Activated CD4-positive, alpha-beta memory T cell treated with anti-CD3 and anti-CD28 coated beads, Interleukin-2, amount 10 ng/mL, durations not matched to agents 7 days and 5 days (primary cell): ENCODE measurements at regions not wholly inside any gene's neighbourhood (a gene's known extent, or its start where the extent isn't known, plus 50 kb on each side); places are given as distances from the start of the nearest gene placed in this dataset.

ENCODE experiments used
- CTCF ChIA-PET: fragments of 350-600 bp; sonication (Branson Sonifier 250); formaldehyde crosslinking; loops from one replicate; lab custom pipeline; 2021; ENCODE audit warnings: antibody characterized with exemption, inconsistent platforms; lab: Charles Lee
- POLR2A ChIA-PET: fragments of 350-600 bp; sonication (Branson Sonifier 250); formaldehyde crosslinking; loops from one replicate; lab custom pipeline; 2021; ENCODE audit warnings: antibody characterized with exemption; lab: Charles Lee
- DNase-seq: peaks from one replicate; pipeline ENCODE4 v3.0.0-alpha.2; 2020
- H3K27ac Mint-ChIP-seq: one replicate; pipeline ENCODE4 v1.8.0; 2021; ENCODE audit warnings: mild to moderate bottlenecking, mixed read lengths
- H3K27me3 Mint-ChIP-seq: one replicate; pipeline ENCODE4 v1.8.0; 2021; ENCODE audit warnings: mixed read lengths
- H3K36me3 Mint-ChIP-seq: one replicate; pipeline ENCODE4 v1.8.0; 2021; ENCODE audit warnings: low read depth, mixed read lengths
- H3K4me1 Mint-ChIP-seq: one replicate; pipeline ENCODE4 v1.8.0; 2021; ENCODE audit warnings: mixed read lengths
- H3K4me3 Mint-ChIP-seq: one replicate; pipeline ENCODE4 v1.8.0; 2021; ENCODE audit warnings: mild to moderate bottlenecking, mixed read lengths
- H3K9me3 Mint-ChIP-seq: one replicate; pipeline ENCODE4 v1.8.0; 2021; ENCODE audit warnings: mixed read lengths

DNA sequence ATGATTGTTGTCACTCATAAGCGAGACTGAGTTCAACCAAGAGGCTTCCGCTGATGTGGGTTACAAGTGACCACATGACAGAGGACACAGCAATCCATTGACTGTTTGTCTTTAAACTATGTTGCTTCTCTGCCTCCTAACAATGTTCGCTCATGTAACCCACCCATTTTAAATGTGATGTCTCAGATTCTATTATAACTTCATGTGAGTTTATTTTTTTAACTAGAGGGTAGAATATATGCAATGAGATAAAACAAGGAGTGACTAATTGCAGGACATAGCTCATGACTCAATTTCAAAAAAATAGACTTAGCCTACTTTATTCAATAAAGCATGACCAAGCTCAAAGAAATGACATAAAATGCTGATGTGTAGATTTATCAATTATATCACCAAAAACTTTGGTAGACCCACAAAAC is 119.2 kb upstream of the SASH1 start:
- Mint-ChIP-seq H3K27ac (no peak overlapping the region), H3K4me3 (no peak overlapping the region), H3K9me3 (no peaks in the 10 kb centered on the region), H3K36me3 (no peaks in the 10 kb centered on the region), H3K27me3 (peaks cover 51% of the 10 kb centered on the region), H3K4me1 (no peaks in the 10 kb centered on the region)
- ChIA-PET POLR2A (no interaction called here), CTCF (interaction anchor here (1.0 kb wide), 1 partner anchor 43 kb away, joined by 3 read pairs; no protein-coding TSS in a partner anchor)
- no peak for DNase-seq

- Mint-ChIP-seq H3K4me1 (no peaks in the 10 kb centered on the region), H3K9me3 (no peaks in the 10 kb centered on the region), H3K27me3 (peaks cover 33% of the 10 kb centered on the region), H3K27ac (no peak overlapping the region), H3K36me3 (no peaks in the 10 kb centered on the region), H3K4me3 (no peak overlapping the region)
- DNase-seq: no peak
- ChIA-PET CTCF (no interaction called here), POLR2A (no interaction called here)
These were observed 116.8 kb upstream of the SASH1 start for GRCh38 chr6:148225871-148226270.

GRCh38 chr6:148226284-148226683 is 116.4 kb upstream of the SASH1 start:
- Mint-ChIP-seq H3K9me3 (no peaks in the 10 kb centered on the region), H3K4me1 (no peaks in the 10 kb centered on the region), H3K27me3 (peaks cover 33% of the 10 kb centered on the region), H3K4me3 (no peak overlapping the region), H3K27ac (no peak overlapping the region), H3K36me3 (no peaks in the 10 kb centered on the region)
- CTCF ChIA-PET: no interaction called here
- no peak for DNase-seq
- POLR2A ChIA-PET: no interaction called here

- Mint-ChIP-seq H3K4me3 (no peak overlapping the region), H3K4me1 (no peaks in the 10 kb centered on the region), H3K27ac (no peak overlapping the region), H3K36me3 (no peaks in the 10 kb centered on the region), H3K27me3 (peaks cover 17% of the 10 kb centered on the region), H3K9me3 (no peaks in the 10 kb centered on the region)
- CTCF ChIA-PET: no interaction called here
- DNase-seq: no peak
- POLR2A ChIA-PET: no interaction called here
These were observed 111.1 kb upstream of the SASH1 start for GRCh38 chr6:148231572-148231971.

- Mint-ChIP-seq H3K36me3 (no peaks in the 10 kb centered on the region), H3K4me1 (no peaks in the 10 kb centered on the region), H3K9me3 (no peaks in the 10 kb centered on the region), H3K27me3 (peaks cover 14% of the 10 kb centered on the region), H3K27ac (no peak overlapping the region), H3K4me3 (no peak overlapping the region)
- CTCF ChIA-PET: no interaction called here
- POLR2A ChIA-PET: no interaction called here
- no peak for DNase-seq
These were observed 107.2 kb upstream of the SASH1 start for GRCh38 chr6:148235446-148235845.

DNA sequence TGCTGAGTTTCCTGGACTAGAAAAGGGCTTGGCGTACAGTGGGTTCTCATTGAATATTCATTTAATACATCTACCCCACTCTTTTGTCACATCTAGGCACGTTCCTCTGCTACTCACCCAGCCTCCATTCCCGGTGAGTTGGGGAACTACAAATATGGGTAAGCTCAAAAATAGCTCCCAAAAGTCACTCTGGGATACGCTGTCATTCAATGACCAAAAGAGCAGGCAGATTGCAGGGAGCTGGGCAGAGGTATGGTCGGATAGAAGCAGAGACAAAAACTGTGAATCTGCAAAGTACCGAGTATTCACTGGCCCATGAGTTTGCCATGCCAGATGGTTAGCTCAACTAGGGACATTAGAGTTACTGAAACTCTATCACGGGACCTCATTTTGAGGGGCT is 103.9 kb upstream of the SASH1 start:
- Mint-ChIP-seq H3K4me3 (no peak overlapping the region), H3K4me1 (no peaks in the 10 kb centered on the region), H3K36me3 (no peaks in the 10 kb centered on the region), H3K27me3 (peaks cover 6% of the 10 kb centered on the region), H3K9me3 (no peaks in the 10 kb centered on the region), H3K27ac (no peak overlapping the region)
- CTCF ChIA-PET: no interaction called here
- POLR2A ChIA-PET: no interaction called here
- DNase-seq: no peak

- CTCF ChIA-PET: no interaction called here
- Mint-ChIP-seq H3K4me1 (no peaks in the 10 kb centered on the region), H3K36me3 (no peaks in the 10 kb centered on the region), H3K27me3 (peaks cover 6% of the 10 kb centered on the region), H3K27ac (no peak overlapping the region), H3K9me3 (no peaks in the 10 kb centered on the region), H3K4me3 (no peak overlapping the region)
- POLR2A ChIA-PET: no interaction called here
- DNase-seq: no peak
These were observed 103.4 kb upstream of the SASH1 start for GRCh38 chr6:148239215-148239614.

GRCh38 chr6:148239801-148240460 is 102.7 kb upstream of the SASH1 start:
- DNase-seq: no peak
- H3K4me1 Mint-ChIP-seq: no peaks in the 10 kb centered on the region
- no peak overlapping the region for H3K4me3 Mint-ChIP-seq
- POLR2A ChIA-PET: no interaction called here
- no peaks in the 10 kb centered on the region for H3K36me3 Mint-ChIP-seq
- CTCF ChIA-PET: no interaction called here
- H3K9me3 Mint-ChIP-seq: no peaks in the 10 kb centered on the region
- H3K27me3 Mint-ChIP-seq: peaks cover 5% of the 10 kb centered on the region
- no peak overlapping the region for H3K27ac Mint-ChIP-seq

DNA sequence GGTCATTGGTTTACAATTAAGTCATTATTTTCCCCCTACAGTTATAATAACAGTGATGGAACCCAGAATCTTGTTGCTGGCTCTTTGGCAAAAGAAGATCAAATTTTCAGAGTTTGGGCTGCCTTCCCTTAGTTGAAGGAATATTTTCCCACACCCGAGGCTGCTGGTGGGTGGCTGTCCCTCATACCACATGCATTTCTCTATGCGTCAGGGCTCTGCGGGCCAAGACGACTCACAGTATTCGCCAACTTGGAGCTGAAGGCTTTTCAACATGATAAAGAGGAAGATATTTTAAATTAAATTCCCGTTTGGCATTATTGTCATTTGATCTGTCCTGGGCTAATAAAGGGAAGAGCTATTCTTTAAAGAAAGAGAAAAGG is 102.2 kb upstream of the SASH1 start:
- no peak for DNase-seq
- Mint-ChIP-seq H3K4me1 (no peaks in the 10 kb centered on the region), H3K4me3 (no peak overlapping the region), H3K27ac (no peak overlapping the region), H3K27me3 (peaks cover 10% of the 10 kb centered on the region), H3K36me3 (no peaks in the 10 kb centered on the region), H3K9me3 (no peaks in the 10 kb centered on the region)
- ChIA-PET CTCF (no interaction called here), POLR2A (no interaction called here)

DNA sequence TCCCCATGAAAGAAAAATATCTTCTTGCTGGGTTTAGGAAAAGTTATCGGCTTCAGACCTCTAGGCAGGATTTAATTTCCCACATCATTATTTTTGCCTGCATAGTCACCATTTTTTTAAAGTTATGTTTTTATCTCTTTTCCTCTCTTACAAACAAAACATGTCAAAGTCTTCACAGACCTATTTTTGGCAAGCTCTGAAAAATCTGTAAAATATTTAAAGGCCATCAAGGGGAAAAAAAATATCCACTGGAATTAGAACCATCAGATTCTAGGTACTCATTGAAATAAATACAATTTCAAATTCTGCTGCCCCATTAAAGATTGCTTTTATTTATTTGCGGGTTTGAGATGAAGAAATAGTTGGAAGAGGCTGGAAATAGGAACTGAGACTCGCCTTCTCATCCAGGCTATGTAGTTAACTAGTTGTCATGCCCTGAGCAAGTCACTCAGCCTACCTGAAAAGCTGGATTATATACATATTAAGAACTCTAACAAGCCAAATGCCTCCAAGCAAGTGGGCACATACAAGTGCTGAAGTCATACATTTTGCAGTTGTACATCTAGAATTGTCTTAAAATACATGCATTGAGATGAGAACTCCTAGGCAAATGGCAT is 101.7 kb upstream of the SASH1 start:
- DNase-seq: no peak
- Mint-ChIP-seq H3K4me3 (no peak overlapping the region), H3K36me3 (no peaks in the 10 kb centered on the region), H3K27me3 (peaks cover 11% of the 10 kb centered on the region), H3K27ac (no peak overlapping the region), H3K4me1 (no peaks in the 10 kb centered on the region), H3K9me3 (no peaks in the 10 kb centered on the region)
- CTCF ChIA-PET: no interaction called here
- POLR2A ChIA-PET: no interaction called here

DNA sequence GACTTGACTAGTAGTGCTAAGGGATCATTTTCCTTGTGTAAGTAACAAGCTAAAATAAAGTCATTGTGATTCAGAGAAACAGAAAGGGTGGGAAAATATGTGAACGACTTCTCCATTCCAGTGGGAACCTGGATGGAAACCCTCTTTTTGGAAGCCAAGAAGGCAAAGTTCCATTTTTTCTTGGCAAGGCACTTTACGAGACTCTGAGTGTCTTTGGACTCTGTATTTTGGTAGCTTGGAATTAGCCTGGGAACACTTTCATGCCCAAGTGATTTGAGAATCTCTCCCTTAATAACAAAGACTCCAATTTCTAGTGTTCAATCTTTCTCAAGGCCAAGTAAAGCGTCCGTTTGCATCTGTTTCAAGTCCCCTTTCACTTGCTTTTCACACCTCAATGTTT is 100.5 kb upstream of the SASH1 start:
- no peak overlapping the region for H3K4me3 Mint-ChIP-seq
- H3K36me3 Mint-ChIP-seq: no peaks in the 10 kb centered on the region
- ChIA-PET POLR2A (no interaction called here), CTCF (no interaction called here)
- no peaks in the 10 kb centered on the region for H3K4me1 Mint-ChIP-seq
- no peaks in the 10 kb centered on the region for H3K9me3 Mint-ChIP-seq
- no peak overlapping the region for H3K27ac Mint-ChIP-seq
- no peak for DNase-seq
- peaks cover 17% of the 10 kb centered on the region for H3K27me3 Mint-ChIP-seq

- ChIA-PET CTCF (interaction anchor here (0.7 kb wide), 2 partner anchors 30 to 115 kb away, joined by 3 to 6 read pairs; no protein-coding TSS in a partner anchor), POLR2A (no interaction called here)
- Mint-ChIP-seq H3K27me3 (peaks cover 20% of the 10 kb centered on the region), H3K27ac (no peak overlapping the region), H3K9me3 (no peaks in the 10 kb centered on the region), H3K4me1 (no peaks in the 10 kb centered on the region), H3K36me3 (no peaks in the 10 kb centered on the region), H3K4me3 (no peak overlapping the region)
- no peak for DNase-seq
These were observed 98.3 kb upstream of the SASH1 start for GRCh38 chr6:148244217-148244935.

DNA sequence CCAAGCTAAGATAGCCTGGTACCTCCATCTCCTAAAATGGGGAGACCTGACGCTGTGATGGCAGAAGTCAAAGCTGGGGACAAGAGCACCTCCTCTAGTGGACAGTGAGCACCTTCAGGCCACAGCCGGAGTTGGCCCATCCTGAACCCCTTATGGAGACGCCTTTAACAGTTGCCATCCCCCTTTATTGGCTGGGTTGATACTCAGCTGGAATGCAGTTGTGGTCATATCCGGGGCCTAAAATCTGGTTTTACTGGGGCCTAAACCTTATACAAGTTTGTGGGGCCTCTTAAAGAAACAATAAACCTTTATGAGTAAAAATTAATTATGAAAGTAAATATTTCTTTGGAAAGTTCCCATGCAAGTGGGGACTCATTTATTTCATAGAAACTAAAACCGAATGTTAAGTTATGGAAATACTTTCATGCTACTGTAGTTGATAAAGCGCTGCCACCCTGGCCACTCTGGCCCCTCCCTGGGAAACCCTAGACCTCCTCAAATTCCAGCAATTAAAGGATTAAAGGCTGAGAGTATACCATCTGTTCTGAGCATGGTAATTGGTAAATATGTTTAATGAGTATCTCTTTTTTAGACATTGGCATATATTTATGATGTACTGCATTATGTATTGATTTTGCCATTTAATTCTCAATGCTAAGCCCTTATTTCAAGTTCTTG is 95.1 kb upstream of the SASH1 start:
- H3K4me1 Mint-ChIP-seq: no peaks in the 10 kb centered on the region
- CTCF ChIA-PET: no interaction called here
- POLR2A ChIA-PET: no interaction called here
- no peak overlapping the region for H3K4me3 Mint-ChIP-seq
- no peak overlapping the region for H3K27ac Mint-ChIP-seq
- no peak for DNase-seq
- peaks cover 16% of the 10 kb centered on the region for H3K27me3 Mint-ChIP-seq
- H3K9me3 Mint-ChIP-seq: no peaks in the 10 kb centered on the region
- H3K36me3 Mint-ChIP-seq: no peaks in the 10 kb centered on the region
